HK-2 (cell line): ENCODE measurements at regions not wholly inside any gene's neighbourhood (a gene's known extent, or its start where the extent isn't known, plus 50 kb on each side); places are given as distances from the start of the nearest gene placed in this dataset.
A peak's percentile ranks its signal among the peaks of the same experiment; 100 is the strongest.

Experiments used
- DNase-seq: peaks from one replicate; pipeline ENCODE4 v3.0.0-alpha.2; 2018; ENCODE audit not compliant: unreplicated experiment

- DNase-seq, result no peak
Measured at GRCh38 chr1:118346936-118347335, 161.9 kb upstream of the SPAG17 start.

- DNase-seq, result no peak
Measured at GRCh38 chr1:118340928-118341910, 156.2 kb upstream of the SPAG17 start.

- no peak for DNase-seq
Measured at GRCh38 chr1:118339400-118340124, 154.5 kb upstream of the SPAG17 start.

- no peak for DNase-seq
Measured at GRCh38 chr1:118338936-118339335, 153.9 kb upstream of the SPAG17 start.

GRCh38 chr1:118337346-118337745, 152.3 kb upstream of the SPAG17 start:
- DNase-seq, result no peak

DNA sequence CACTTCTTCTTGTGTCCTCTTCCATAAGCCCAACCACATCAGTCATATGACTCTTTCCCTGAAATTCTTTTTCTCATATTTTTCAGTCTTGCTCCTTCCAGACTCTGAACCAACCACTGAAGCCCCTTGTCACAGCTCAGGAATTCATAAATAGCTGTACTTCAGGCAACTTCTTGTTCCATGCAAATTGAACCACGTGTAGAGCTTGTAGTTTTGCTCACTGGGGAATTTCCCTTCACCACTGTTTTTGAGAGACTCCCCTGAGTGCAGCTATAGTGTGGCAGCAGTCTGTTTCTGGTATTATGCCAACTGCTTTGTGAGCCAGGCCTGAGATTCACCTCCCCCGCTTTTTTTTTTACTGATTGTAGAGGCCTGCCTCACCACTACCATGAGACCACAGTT, 150.3 kb upstream of the SPAG17 start:
- DNase-seq, result peak; percentile 44

- DNase-seq, result no peak
Measured at GRCh38 chr1:118334506-118334905, 149.5 kb upstream of the SPAG17 start.

- no peak for DNase-seq
Measured at GRCh38 chr1:118333601-118334210, 148.7 kb upstream of the SPAG17 start.

- no peak for DNase-seq
Measured at GRCh38 chr1:118326960-118327629, 142.1 kb upstream of the SPAG17 start.

DNA sequence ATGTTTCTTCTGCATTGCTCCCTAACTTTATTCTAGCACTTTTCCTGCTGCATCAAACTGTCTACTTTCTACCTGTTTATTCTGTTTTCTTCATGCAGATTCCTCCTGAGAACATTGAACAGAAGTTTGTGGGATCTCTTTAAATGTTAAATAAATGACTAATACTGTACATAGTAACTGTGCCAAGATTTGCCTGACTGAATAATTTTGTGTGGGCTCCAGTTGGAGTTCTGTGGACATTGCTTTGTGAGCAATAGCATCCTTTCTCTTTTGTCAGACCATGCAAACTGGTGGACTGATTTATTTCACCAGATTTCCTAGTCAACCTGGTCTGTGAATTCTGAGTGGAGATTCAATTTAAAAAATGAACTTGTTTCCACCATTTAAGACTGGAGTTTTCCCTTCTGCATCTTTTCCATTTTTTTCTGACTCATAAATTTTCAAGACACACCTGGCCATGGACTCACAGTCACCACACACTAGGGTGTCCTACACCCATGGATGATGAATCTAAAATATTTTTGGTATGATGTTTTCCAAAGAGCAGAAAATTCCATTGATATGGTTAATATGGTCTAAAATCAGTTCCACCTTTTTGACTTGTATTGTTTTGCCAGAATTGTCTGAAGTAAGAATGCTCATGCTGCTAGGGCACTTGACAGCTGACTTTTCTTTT, 140.7 kb upstream of the SPAG17 start:
- DNase-seq, result no peak

- DNase-seq, result no peak
Measured at GRCh38 chr1:118323246-118323645, 138.2 kb upstream of the SPAG17 start.

DNA sequence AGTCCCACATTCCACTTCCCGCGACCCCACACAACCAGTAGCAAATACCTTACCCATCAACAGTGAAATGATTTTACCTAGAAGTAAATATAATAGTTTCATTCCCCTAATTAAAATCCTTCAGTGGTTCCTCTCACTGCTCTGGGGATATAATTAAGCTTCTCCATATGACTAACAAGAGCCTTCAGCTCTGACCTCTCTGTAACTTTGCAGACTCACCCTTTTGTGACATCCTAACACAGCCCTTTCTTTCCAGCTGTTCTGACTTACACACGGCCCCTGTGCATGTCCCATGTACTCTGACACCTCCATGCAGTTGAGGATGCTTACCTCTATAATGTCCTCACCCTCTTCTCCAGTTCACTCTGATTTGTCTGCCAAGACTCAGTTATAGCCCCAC, 137.3 kb upstream of the SPAG17 start:
- no peak for DNase-seq

- DNase-seq, result no peak
Measured at GRCh38 chr1:118321840-118322239, 136.8 kb upstream of the SPAG17 start.

DNA sequence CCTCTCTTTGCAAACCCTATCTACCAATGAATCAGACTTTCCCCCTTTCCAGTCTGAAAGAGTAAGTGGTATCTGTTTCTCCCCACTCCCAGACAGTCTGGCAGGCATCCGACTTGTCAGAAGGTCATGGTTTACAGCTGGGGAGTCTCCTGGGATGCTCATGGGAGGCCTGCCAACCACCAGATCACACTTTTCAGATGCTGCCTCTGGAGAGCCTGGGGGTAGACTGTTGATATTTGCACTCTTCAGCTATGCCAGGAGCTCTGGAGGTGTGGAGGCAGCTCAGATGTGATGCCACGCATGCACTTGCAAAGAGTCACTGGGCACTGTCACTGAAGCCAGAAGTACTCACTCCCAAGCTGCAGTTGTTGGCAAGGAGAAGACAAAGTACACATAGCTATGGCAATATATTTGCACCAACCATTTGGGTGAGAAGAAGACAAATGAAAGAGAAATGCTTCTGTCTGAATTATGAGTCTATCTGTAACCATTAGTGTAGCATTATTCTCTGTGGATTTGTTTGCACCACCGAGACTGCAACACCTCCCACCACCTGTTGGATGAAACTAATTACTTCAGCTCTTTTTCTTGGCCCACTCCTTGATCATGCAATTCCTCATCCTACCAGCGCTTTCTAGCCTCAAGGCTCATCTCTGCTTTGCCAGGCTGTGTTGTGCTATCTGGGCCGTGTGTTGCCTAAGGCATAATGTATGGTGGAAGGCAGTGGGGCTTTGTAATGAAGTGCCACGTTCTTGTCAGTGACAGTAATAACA, 133.0 kb upstream of the SPAG17 start:
- DNase-seq, result no peak

GRCh38 chr1:118306851-118307250, 121.8 kb upstream of the SPAG17 start:
- no peak for DNase-seq

- no peak for DNase-seq
Measured at GRCh38 chr1:118304722-118305359, 119.8 kb upstream of the SPAG17 start.

DNA sequence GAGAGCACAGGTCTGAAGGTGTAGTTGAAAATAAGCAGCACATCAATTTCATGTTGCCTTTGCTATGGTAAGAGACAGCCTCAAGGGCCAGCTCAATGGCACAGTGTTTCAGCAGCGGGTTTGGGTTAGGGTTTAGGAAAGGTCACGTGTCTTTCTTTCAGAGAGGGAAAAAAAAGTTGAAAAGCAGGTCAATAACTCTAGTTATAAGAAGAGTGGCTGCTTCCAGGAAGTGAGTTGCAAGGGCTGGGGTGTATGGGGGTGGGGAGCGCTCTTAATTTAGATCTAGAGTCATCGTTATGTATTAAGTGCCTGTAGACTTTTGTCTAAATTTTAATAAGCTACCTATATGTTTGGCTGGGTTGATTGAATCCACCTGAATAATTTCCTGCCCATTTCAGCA, 118.5 kb upstream of the SPAG17 start:
- DNase-seq, result no peak

DNA sequence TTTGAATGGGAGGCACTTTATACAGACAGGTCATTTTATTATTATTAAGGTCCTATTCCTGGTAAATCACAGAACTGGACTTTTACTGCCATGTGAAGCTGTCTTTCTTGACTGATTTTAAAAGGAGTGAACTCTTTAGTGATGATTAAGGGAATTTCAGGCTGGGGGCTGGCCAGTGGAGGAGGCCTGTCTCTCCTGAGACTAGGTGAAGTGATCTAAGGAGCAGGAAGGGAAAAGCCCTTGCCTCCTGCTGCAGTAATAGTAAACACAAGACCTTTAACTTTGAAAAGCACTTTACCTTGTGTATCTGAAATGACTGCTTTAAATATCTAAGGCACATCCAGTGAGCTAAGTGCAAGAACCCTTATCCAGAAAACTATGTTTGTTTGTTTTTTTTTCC, 118.0 kb upstream of the SPAG17 start:
- DNase-seq, result no peak

- DNase-seq, result no peak
Measured at GRCh38 chr1:118302145-118302544, 117.1 kb upstream of the SPAG17 start.

DNA sequence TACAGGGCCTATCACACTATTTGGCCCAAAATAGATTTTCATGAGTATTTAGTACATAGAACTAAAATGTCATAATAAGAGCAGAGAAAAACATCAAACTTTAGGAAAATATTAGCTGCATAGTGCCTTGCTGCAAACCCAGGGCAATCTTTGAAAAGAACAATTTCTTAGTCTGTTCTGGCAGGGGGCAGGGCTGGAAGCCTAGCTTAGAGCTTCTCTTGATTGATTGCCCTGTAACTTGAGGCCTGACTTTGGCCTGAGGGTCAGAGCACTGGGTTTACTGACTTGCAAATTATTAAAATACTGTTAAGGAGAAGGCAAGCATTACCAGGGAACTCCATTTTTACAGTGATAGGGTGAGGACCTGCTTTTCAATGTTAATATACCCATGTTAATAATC, 115.8 kb upstream of the SPAG17 start:
- no peak for DNase-seq
